Coronary artery (tissue), 2 donors: ENCODE measurements at regions not wholly inside any gene's neighbourhood (a gene's known extent, or its start where the extent isn't known, plus 50 kb on each side); places are given as distances from the start of the nearest gene placed in this dataset.
A peak's percentile ranks its signal among the peaks of the same experiment; 100 is the strongest.
"Not testable (repeated sequence)": the region's sequence is repeated elsewhere in the genome, so short reads cannot be mapped to it uniquely, and the experiment has no call there.

Experiments
- DNase-seq: peaks from one replicate; pipeline ENCODE4 v3.0.0-alpha.2; 2017; ENCODE audit warnings: low spot score
- H3K27ac ChIP-seq, 2 donors: fragments of 200-600 bp; sonication (generic); one replicate each; pipeline ENCODE4 v1.5.1; 2016 to 2019
- H3K4me3 ChIP-seq: fragments of 200-600 bp; sonication (generic); 2 replicates; pipeline ENCODE4 v1.5.1; 2016; ENCODE audit warnings: mild to moderate bottlenecking, moderate library complexity
- CTCF ChIP-seq: fragments of 200-600 bp; sonication (generic); IDR thresholded peaks from one replicate; pipeline ENCODE4 v1.5.1; 2019; ENCODE audit warnings: antibody characterized with exemption

DNA sequence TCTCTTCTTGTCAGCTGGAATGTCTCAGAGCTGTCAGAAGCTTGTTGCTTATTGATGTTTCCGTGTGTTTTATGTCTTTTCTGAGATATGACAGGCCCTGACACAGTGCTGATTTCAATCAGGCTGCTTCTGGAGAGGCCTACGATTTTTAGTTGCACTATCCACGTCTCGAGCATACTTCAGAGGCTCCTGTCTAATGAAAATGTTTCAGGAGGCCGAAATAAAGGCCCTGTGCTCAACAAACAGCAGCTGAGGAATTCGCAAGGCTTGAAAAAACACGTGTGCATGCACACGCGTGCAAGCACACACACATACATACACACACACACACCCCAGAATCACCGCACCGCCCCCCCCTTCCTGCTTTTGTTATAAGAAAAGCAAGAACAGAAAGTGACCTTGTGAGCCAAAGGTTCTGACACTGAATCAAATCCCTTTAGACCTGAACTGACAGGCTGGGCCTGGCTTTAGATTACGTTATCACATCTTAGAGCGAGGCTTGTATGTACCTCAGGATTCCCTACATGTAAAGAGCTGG lies 296.6 kb downstream of the NR2F2 start:
- Histone ChIP-seq H3K4me3 (peak overlapping the region; percentile 27), H3K27ac (peak overlapping the region in 1 of 2 donors; percentile 36)
- no peak for DNase-seq
- TF ChIP-seq CTCF: no peak

- peak overlapping the region; percentile 3 for H3K4me3 ChIP-seq
- no peak for DNase-seq
- no peak for TF ChIP-seq CTCF
- peak overlapping the region in 1 of 2 donors; percentile 14 for H3K27ac ChIP-seq
These were observed 299.0 kb downstream of the NR2F2 start for GRCh38 chr15:96629511-96629910.

- no peak for TF ChIP-seq CTCF
- no peak overlapping the region for H3K4me3 ChIP-seq
- no peak overlapping the region for H3K27ac ChIP-seq
- DNase-seq: no peak
These were observed 308.3 kb downstream of the NR2F2 start for GRCh38 chr15:96638793-96639192.

GRCh38 chr15:96645796-96646195 lies 315.3 kb downstream of the NR2F2 start:
- no peak for TF ChIP-seq CTCF
- no peak overlapping the region for H3K4me3 ChIP-seq
- H3K27ac ChIP-seq: no peak overlapping the region
- DNase-seq: no peak

DNA sequence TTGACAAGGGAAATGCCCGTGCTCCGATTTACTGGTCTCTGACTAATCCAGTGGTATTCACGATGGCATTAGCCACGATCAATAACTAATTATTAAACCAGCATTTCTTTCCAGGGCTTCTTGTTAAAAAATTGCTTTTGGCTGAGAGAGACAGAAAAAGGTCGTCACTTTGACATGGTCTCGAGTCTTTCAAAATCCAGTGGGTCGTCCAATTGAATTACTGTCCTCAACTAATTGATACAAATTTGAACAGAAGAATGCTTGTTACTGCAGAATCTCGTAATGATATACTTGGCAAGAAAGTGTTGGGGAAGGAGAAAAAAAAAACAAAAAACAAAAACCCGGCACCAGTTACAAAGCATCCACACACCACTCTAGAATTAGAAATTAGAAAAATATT lies 318.4 kb downstream of the NR2F2 start:
- no peak overlapping the region for H3K27ac ChIP-seq
- DNase-seq: no peak
- no peak for TF ChIP-seq CTCF
- no peak overlapping the region for H3K4me3 ChIP-seq

- no peak overlapping the region for H3K4me3 ChIP-seq
- DNase-seq: no peak
- TF ChIP-seq CTCF: no peak
- H3K27ac ChIP-seq: no peak overlapping the region
These were observed 326.6 kb downstream of the NR2F2 start for GRCh38 chr15:96657096-96657495.

DNA sequence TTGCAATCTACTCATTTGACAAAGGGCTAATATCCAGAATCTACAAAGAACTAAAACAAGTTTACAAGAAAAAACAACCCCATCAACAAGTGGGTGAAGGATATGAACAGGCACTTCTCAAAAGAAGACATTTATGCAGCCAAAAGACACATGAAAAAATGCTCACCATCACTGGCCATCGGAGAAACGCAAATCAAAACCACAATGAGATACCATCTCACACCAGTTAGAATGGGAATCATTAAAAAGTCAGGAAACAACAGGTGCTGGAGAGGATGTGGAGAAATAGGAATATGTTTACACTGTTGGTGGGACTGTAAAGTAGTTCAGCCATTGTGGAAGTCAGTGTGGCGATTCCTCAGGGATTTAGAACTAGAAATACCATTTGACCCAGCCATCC lies 336.5 kb downstream of the NR2F2 start:
- not testable (repeated sequence) for DNase-seq, H3K27ac ChIP-seq, H3K4me3 ChIP-seq

DNA sequence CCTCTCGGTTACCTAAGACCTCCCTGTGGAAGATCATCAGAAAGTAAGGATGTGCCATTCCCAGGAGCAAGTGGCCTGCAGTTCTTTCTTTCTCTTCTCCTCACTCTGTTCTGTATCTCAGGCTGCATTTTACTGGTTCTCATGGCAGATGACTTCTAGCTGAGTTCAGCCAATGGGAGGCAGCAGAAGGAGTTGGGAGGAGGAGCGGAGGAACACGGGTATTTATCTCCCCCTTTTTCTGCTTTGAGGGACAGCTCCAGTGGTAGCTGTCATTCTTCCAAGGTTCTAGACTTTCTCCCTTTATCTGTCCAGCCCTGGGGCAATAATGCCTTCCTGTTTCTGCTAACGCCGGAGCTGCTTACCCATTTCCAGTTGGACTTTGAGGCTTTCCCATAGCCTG lies 339.9 kb downstream of the NR2F2 start:
- Histone ChIP-seq H3K4me3 (no peak overlapping the region), H3K27ac (no peak overlapping the region)
- TF ChIP-seq CTCF: no peak
- no peak for DNase-seq
